Pancreas (tissue), 10 donors: ENCODE measurements at regions not wholly inside any gene's neighbourhood (a gene's known extent, or its start where the extent isn't known, plus 50 kb on each side); places are given as distances from the start of the nearest gene placed in this dataset.

ENCODE experiments used
- ATAC-seq, 4 donors: fragments of 200-7000 bp; cut with Tn5 transposase; one replicate each; pipeline versions ENCODE4 v1.8.0 to v1.9.1; 2020; ENCODE audit warnings: mild to moderate bottlenecking in 4 of 4, moderate library complexity in 4 of 4
- DNase-seq, 6 donors: peaks; one replicate each; pipeline ENCODE4 v3.0.0-alpha.2; 2020
- FAIRE-seq: peaks from 2 replicates; lab custom pipeline; 2012; peaks lifted over from hg19 to GRCh38; lab: Jason Lieb, UNC
- H3K27ac ChIP-seq, 4 donors: fragments of 200-600 bp; sonication (generic); 1 replicate in 3 of 4; 2 replicates in 1 of 4; pipeline versions ENCODE4 v1.5.0 to v1.8.0; 2020
- H3K27me3 ChIP-seq, 4 donors: fragments of 200-600 bp; one replicate each; pipeline ENCODE4 v1.8.0; 2021
- H3K36me3 ChIP-seq, 3 donors: fragments of 200-600 bp; sonication (generic) in 1 of 3; one replicate each; pipeline versions ENCODE4 v1.5.0 to v1.8.0; 2020 to 2021
- H3K4me1 ChIP-seq, 3 donors: fragments of 200-600 bp; one replicate each; pipeline ENCODE4 v1.8.0; 2021
- H3K4me3 ChIP-seq, 4 donors: fragments of 200-600 bp; sonication (generic) in 2 of 4; one replicate each; pipeline versions ENCODE4 v1.5.0 to v1.8.0; 2020 to 2021
- H3K9me3 ChIP-seq, 4 donors: fragments of 200-600 bp; one replicate each; pipeline ENCODE4 v1.8.0; 2021
- WGBS, 2 donors: extraction: QIAGEN DNeasy Blood & Tissue Kit; methylation state at CpG; one replicate each; pipeline ENCODE4 v1.1.7; 2013; 5-methylcytosine and 5-hydroxymethylcytosine counted together
- intact Hi-C, 3 donors: fragments of 100-400 bp; cut with DNase I; formaldehyde crosslinking; loops; one replicate each; pipeline versions ENCODE4 v1.11.1 to v1.14.2; 2022
- TF ChIP-seq, protein P1 (sequence below), 4 donors: fragments of 200-600 bp; sonication (generic) in 3 of 4; IDR thresholded peaks; one replicate each; pipeline versions ENCODE4 v1.5.0 to v1.8.0; 2021; ENCODE audit warnings: antibody characterized with exemption in 4 of 4
- donor health status: healthy with polysubstance abuse.
- donor health status: DM: no; HTN: no; CAD: no; lungs with moderate emphysema.
- donor health status: DM: no; HTN: no; CAD: no.
- donor health status: control.
- donor health status: control.
- donor health status: Bipolar disorder and iron deficiency.
- donor health status: DM: yes; HTN: yes; CAD: no.
- donor health status: DM: no; HTN: no; CAD: no.
- donor health status: DM: no; HTN: no; CAD: no.
- donor health status: DM: yes; HTN: yes; CAD: no.

GRCh38 chr10:69729326-69730048, 72.2 kb upstream of the COL13A1 start:
- Histone ChIP-seq H3K9me3 (no peaks in the 10 kb centered on the region), H3K27me3 (no peaks in the 10 kb centered on the region), H3K27ac (no peak overlapping the region), H3K36me3 (no peaks in the 10 kb centered on the region), H3K4me1 (no peaks in the 10 kb centered on the region), H3K4me3 (no peak overlapping the region)
- WGBS, 2 donors = 73% methylated on average over 12 of the region's 12 CpGs
- DNase-seq (no peak), FAIRE-seq (no peak), ATAC-seq (no peak)
- TF ChIP-seq, protein P1, sequence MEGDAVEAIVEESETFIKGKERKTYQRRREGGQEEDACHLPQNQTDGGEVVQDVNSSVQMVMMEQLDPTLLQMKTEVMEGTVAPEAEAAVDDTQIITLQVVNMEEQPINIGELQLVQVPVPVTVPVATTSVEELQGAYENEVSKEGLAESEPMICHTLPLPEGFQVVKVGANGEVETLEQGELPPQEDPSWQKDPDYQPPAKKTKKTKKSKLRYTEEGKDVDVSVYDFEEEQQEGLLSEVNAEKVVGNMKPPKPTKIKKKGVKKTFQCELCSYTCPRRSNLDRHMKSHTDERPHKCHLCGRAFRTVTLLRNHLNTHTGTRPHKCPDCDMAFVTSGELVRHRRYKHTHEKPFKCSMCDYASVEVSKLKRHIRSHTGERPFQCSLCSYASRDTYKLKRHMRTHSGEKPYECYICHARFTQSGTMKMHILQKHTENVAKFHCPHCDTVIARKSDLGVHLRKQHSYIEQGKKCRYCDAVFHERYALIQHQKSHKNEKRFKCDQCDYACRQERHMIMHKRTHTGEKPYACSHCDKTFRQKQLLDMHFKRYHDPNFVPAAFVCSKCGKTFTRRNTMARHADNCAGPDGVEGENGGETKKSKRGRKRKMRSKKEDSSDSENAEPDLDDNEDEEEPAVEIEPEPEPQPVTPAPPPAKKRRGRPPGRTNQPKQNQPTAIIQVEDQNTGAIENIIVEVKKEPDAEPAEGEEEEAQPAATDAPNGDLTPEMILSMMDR (IDR thresholded peaks at IDR 0.05) = no peak
- intact Hi-C loops = loop anchor here in 2 of 3 donors (5.0 to 10.0 kb wide), 2 partner anchors 85 to 188 kb away; no protein-coding TSS in a partner anchor

GRCh38 chr10:69730251-69731156, 71.2 kb upstream of the COL13A1 start:
- Histone ChIP-seq H3K4me1 (no peaks in the 10 kb centered on the region), H3K27me3 (no peaks in the 10 kb centered on the region), H3K27ac (no peak overlapping the region), H3K9me3 (no peaks in the 10 kb centered on the region), H3K4me3 (no peak overlapping the region), H3K36me3 (no peaks in the 10 kb centered on the region)
- FAIRE-seq (no peak), ATAC-seq (no peak), DNase-seq (no peak)
- TF ChIP-seq, protein P1 (IDR thresholded peaks at IDR 0.05) = no peak
- 79 to 85% methylated on average over 16 of the region's 16 CpGs for WGBS, 2 donors
- intact Hi-C loops = no loop called here

- no peak overlapping the region for H3K27ac ChIP-seq
- FAIRE-seq = no peak
- no peak for ATAC-seq
- H3K4me3 ChIP-seq = no peak overlapping the region
- no peaks in the 10 kb centered on the region for H3K36me3 ChIP-seq
- DNase-seq = no peak
- TF ChIP-seq, protein P1 (IDR thresholded peaks at IDR 0.05) = no peak
- intact Hi-C loops = no loop called here
- no peaks in the 10 kb centered on the region for H3K27me3 ChIP-seq
- no peaks in the 10 kb centered on the region for H3K9me3 ChIP-seq
- 60 to 75% methylated on average over 3 of the region's 3 CpGs for WGBS, 2 donors
- H3K4me1 ChIP-seq = no peaks in the 10 kb centered on the region
These were observed 70.5 kb upstream of the COL13A1 start for GRCh38 chr10:69731184-69731583.

GRCh38 chr10:69731698-69732097, 70.0 kb upstream of the COL13A1 start:
- no peaks in the 10 kb centered on the region for H3K4me1 ChIP-seq
- intact Hi-C loops = no loop called here
- H3K27ac ChIP-seq = no peak overlapping the region
- no peaks in the 10 kb centered on the region for H3K9me3 ChIP-seq
- TF ChIP-seq, protein P1 (IDR thresholded peaks at IDR 0.05) = no peak
- no peak for ATAC-seq
- WGBS, 2 donors = 88 to 90% methylated on average over 5 to 8 of the region's 8 CpGs
- no peak for FAIRE-seq
- DNase-seq = no peak
- no peaks in the 10 kb centered on the region for H3K27me3 ChIP-seq
- no peak overlapping the region for H3K4me3 ChIP-seq
- H3K36me3 ChIP-seq = no peaks in the 10 kb centered on the region
